SK-N-SH (cell line): ENCODE measurements at regions not wholly inside any gene's neighbourhood (a gene's known extent, or its start where the extent isn't known, plus 50 kb on each side); places are given as distances from the start of the nearest gene placed in this dataset.

Source experiments
- CTCF ChIA-PET: fragments of 300-600, 350-600 bp; formaldehyde crosslinking; extraction: SDS; loops from one replicate; lab custom pipeline; 2021; lab: Yijun Ruan, JAX
- POLR2A ChIA-PET: fragments of 350-600 bp; sonication (Branson Sonifier 250); formaldehyde crosslinking; extraction: SDS; loops from one replicate; lab custom pipeline; 2020; ENCODE audit warnings: antibody characterized with exemption, inconsistent platforms; lab: Yijun Ruan, JAX
- DNase-seq: peaks from one replicate; pipeline ENCODE4 v3.0.0; 2012
- H2AFZ ChIP-seq: fragments of 200-600 bp; sonication (generic); 2 replicates; pipeline ENCODE4 v1.8.1; 2016; ENCODE audit warnings: antibody characterized with exemption, mild to moderate bottlenecking, low read depth
- H3F3A ChIP-seq: fragments of 200-600 bp; sonication (generic); replicated peaks from 2 replicates; pipeline ENCODE3; 2016; ENCODE audit warnings: antibody characterized with exemption, mild to moderate bottlenecking; ENCODE audit not compliant: insufficient read depth
- H3K27ac ChIP-seq, 2 experiments: fragments of 200-500 bp in 1 of 2; fragments of 200-600 bp in 1 of 2; sonication (Bioruptor generic) in 1 of 2; sonication (generic), shearing (Covaris generic) in 1 of 2; 2 replicates each; pipeline versions ENCODE4 v1.5.1 to v1.6.1; 2014 to 2016; ENCODE audit warnings: low read depth in 2 of 2, inconsistent platforms in 1 of 2, low read length in 1 of 2, mild to moderate bottlenecking in 1 of 2, mixed read lengths in 1 of 2
- H3K27me3 ChIP-seq: fragments of 200-600 bp; sonication (generic), shearing (Covaris generic); 2 replicates; pipeline ENCODE4 v1.6.1; 2016; ENCODE audit warnings: mixed run types; ENCODE audit not compliant: insufficient read depth
- H3K36me3 ChIP-seq, 2 experiments: fragments of 200-500 bp in 1 of 2; fragments of 200-600 bp in 1 of 2; sonication (Bioruptor generic) in 1 of 2; sonication (generic) in 1 of 2; replicated peaks in 1 of 2; 2 replicates each; pipeline versions ENCODE3 to v1.5.1; 2014 to 2016; ENCODE audit warnings: low read length in 1 of 2, mild to moderate bottlenecking in 1 of 2; ENCODE audit not compliant: insufficient read depth in 2 of 2, control insufficient read depth in 1 of 2
- H3K4me1 ChIP-seq, 2 experiments: fragments of 200-500 bp in 1 of 2; fragments of 200-600 bp in 1 of 2; sonication (Bioruptor generic) in 1 of 2; sonication (generic), shearing (Covaris generic) in 1 of 2; 2 replicates each; pipeline versions ENCODE4 v1.5.1 to v1.6.1; 2014 to 2016; ENCODE audit warnings: low read depth in 1 of 2, low read length in 1 of 2, mixed run types in 1 of 2; ENCODE audit not compliant: insufficient read depth in 2 of 2, control insufficient read depth in 1 of 2
- H3K4me2 ChIP-seq: fragments of 200-600 bp; sonication (generic), shearing (Covaris generic); 2 replicates; pipeline ENCODE4 v1.6.1; 2017; ENCODE audit warnings: mixed run types
- H3K4me3 ChIP-seq, 2 experiments: fragments of 200-500 bp in 1 of 2; fragments of 200-600 bp in 1 of 2; sonication (Bioruptor generic) in 1 of 2; sonication (generic), shearing (Covaris generic) in 1 of 2; 2 replicates each; pipeline versions ENCODE4 v1.5.1 to v1.8.1; 2014 to 2016; ENCODE audit warnings: low read depth in 2 of 2, inconsistent platforms in 1 of 2, low read length in 1 of 2, mild to moderate bottlenecking in 1 of 2, mixed read lengths in 1 of 2, moderate library complexity in 1 of 2
- H3K79me2 ChIP-seq: fragments of 200-600 bp; sonication (generic); 2 replicates; pipeline ENCODE4 v1.8.1; 2017; ENCODE audit warnings: mild to moderate bottlenecking; ENCODE audit not compliant: insufficient read depth
- H3K9ac ChIP-seq: fragments of 200-600 bp; sonication (generic); 2 replicates; pipeline ENCODE4 v1.6.1; 2017; ENCODE audit warnings: mixed run types
- H3K9me2 ChIP-seq: fragments of 200-600 bp; sonication (generic); 2 replicates; pipeline ENCODE4 v1.6.1; 2017; ENCODE audit warnings: mixed run types
- H3K9me3 ChIP-seq: fragments of 200-600 bp; sonication (generic); 2 replicates; pipeline ENCODE4 v1.6.1; 2017; ENCODE audit warnings: mixed run types, mild to moderate bottlenecking, moderate library complexity
- H4K20me1 ChIP-seq: fragments of 200-600 bp; sonication (generic); 2 replicates; pipeline ENCODE4 v1.6.1; 2017; ENCODE audit warnings: mild to moderate bottlenecking, mixed run types; ENCODE audit not compliant: insufficient read depth
- ELF1 ChIP-seq: IDR thresholded peaks from 2 replicates; pipeline ENCODE4 v1.4.0; 2012
- FOSL2 ChIP-seq: IDR thresholded peaks from 2 replicates; pipeline ENCODE4 v1.4.0; 2012; ENCODE audit warnings: low read depth, mild to moderate bottlenecking, moderate library complexity, borderline replicate concordance
- GATA2 ChIP-seq: sonication (generic); formaldehyde crosslinking; IDR thresholded peaks from 2 replicates; pipeline ENCODE4 v1.5.0; 2020; ENCODE audit warnings: mild to moderate bottlenecking, missing genetic modification reagents
- MXI1 ChIP-seq: IDR thresholded peaks from 2 replicates; pipeline ENCODE4 v1.6.1; 2012; ENCODE audit warnings: mild to moderate bottlenecking, low read depth, low read length, improper control_type of control experiment
- NRF1 ChIP-seq: IDR thresholded peaks from 2 replicates; pipeline ENCODE4 v1.6.1; 2012; ENCODE audit warnings: low read depth, mild to moderate bottlenecking, low read length
- POLR2AphosphoS5 ChIP-seq: IDR thresholded peaks from 2 replicates; pipeline ENCODE4 v1.6.1; 2012; ENCODE audit warnings: low read depth, low read length
- TAF1 ChIP-seq: IDR thresholded peaks from 2 replicates; pipeline ENCODE4 v1.6.1; 2012; ENCODE audit warnings: low read depth, mild to moderate bottlenecking, low read length, moderate library complexity, borderline replicate concordance
- TCF12 ChIP-seq: IDR thresholded peaks from 2 replicates; pipeline ENCODE4 v1.4.0; 2012
- YY1 ChIP-seq: IDR thresholded peaks from 2 replicates; pipeline ENCODE4 v1.4.0; 2012; ENCODE audit warnings: low read depth, mild to moderate bottlenecking
- WGBS: methylation state at CpG from one replicate; pipeline ENCODE4 v1.1.6; 2017; ENCODE audit warnings: low lambda C conversion rate; 5-methylcytosine and 5-hydroxymethylcytosine counted together
- TF ChIP-seq, protein P1 (sequence below): fragments of 150-350 bp; IDR thresholded peaks from 2 replicates; pipeline ENCODE4 v1.6.1; 2017; ENCODE audit warnings: antibody characterized with exemption, low read length, low read depth, borderline replicate concordance
- TF ChIP-seq, protein P2 (sequence below): IDR thresholded peaks from 2 replicates; pipeline ENCODE4 v1.4.0; 2012; ENCODE audit warnings: low read depth
- TF ChIP-seq, protein P3 (sequence below): IDR thresholded peaks from 2 replicates; pipeline ENCODE4; 2012
- TF ChIP-seq, protein P4 (sequence below): IDR thresholded peaks from 2 replicates; pipeline ENCODE4 v1.4.0; 2012; ENCODE audit warnings: low read depth, borderline replicate concordance

DNA sequence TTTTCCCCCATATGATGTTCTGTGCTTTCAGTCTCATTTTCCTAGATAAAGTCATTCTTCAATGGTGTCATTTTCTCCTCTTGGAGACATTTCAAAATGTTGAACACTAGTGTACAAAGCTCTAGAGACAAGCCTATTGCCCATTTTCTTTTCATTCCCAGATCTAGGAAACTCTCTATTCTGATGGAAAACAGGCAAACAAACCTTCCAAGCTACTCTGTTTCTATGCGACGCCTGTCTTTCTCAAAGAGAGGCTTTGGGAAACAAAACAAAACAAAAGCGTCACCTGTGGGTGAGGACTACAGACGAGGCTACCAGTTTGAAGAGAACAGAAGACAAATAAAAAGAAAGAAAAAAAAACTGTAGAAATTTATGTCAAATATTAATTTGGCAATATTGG lies 311.0 kb downstream of the CBLN2 start:
- ChIA-PET CTCF (interaction anchor here (1.1 to 1.6 kb wide), 2 partner anchors 10 to 19 kb away, joined by 3 to 4 read pairs; no protein-coding TSS in a partner anchor), POLR2A (no interaction called here)
- WGBS = 75% methylated on average over 4 of the region's 4 CpGs
- Histone ChIP-seq H2AFZ (no peak overlapping the region), H3K4me3 (no peak overlapping the region), H4K20me1 (no peaks in the 10 kb centered on the region), H3K9me3 (no peaks in the 10 kb centered on the region), H3K27me3 (no peaks in the 10 kb centered on the region), H3K36me3 (no peaks in the 10 kb centered on the region), H3K4me1 (peaks cover 0 to 3% of the 10 kb centered on the region in 2 experiments; a peak in 1 of 4 replicates), H3K27ac (no peak overlapping the region), H3F3A (no peaks in the 10 kb centered on the region), H3K9ac (no peak overlapping the region), H3K4me2 (no peak overlapping the region), H3K79me2 (no peaks in the 10 kb centered on the region), H3K9me2 (no peaks in the 10 kb centered on the region)
- no peak for DNase-seq
- TF ChIP-seq YY1 (no peak), TAF1 (no peak)

DNA sequence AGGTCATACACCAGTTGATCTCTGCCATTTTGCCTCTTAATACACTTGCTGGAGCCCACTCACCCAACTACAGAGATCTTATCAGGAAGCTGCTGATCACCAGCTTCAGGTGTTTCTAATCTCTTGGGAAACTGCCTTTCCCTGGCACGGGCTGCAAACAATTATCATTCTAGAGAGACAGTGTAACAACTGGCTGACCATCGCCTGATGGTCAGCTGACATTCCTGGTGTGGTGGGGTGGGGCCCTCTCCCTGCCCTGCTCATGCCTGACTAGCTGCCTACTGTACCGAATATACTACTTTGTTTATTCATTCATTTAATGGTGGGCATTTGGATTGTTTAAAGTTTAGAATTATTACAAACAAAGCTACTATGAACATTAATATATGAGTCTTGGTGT lies 311.5 kb downstream of the CBLN2 start:
- POLR2A ChIA-PET = no interaction called here
- CTCF ChIA-PET = interaction anchor here (1.1 to 1.6 kb wide), 2 partner anchors 11 to 19 kb away, joined by 3 to 4 read pairs; no protein-coding TSS in a partner anchor

More for the DNA sequence above, 311.5 kb downstream of the CBLN2 start:
- no peak overlapping the region for H3K27ac ChIP-seq
- no peaks in the 10 kb centered on the region for H3K27me3 ChIP-seq
- no peak overlapping the region for H2AFZ ChIP-seq
- no peaks in the 10 kb centered on the region for H3K36me3 ChIP-seq
- H3K9me3 ChIP-seq = no peaks in the 10 kb centered on the region
- no peaks in the 10 kb centered on the region for H3K79me2 ChIP-seq
- 57% methylated on average over 3 of the region's 3 CpGs for WGBS
- no peak for DNase-seq
- H3K4me1 ChIP-seq = peaks cover 0 to 3% of the 10 kb centered on the region in 2 experiments; a peak in 1 of 4 replicates
- H3K4me2 ChIP-seq = no peak overlapping the region
- H4K20me1 ChIP-seq = no peaks in the 10 kb centered on the region
- H3K9ac ChIP-seq = no peak overlapping the region
- TF ChIP-seq, protein P1, sequence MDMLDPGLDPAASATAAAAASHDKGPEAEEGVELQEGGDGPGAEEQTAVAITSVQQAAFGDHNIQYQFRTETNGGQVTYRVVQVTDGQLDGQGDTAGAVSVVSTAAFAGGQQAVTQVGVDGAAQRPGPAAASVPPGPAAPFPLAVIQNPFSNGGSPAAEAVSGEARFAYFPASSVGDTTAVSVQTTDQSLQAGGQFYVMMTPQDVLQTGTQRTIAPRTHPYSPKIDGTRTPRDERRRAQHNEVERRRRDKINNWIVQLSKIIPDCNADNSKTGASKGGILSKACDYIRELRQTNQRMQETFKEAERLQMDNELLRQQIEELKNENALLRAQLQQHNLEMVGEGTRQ = no peak
- TF ChIP-seq, protein P2, sequence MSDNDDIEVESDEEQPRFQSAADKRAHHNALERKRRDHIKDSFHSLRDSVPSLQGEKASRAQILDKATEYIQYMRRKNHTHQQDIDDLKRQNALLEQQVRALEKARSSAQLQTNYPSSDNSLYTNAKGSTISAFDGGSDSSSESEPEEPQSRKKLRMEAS = no peak
- TF ChIP-seq TAF1 (no peak), TCF12 (no peak), ELF1 (no peak), FOSL2 (no peak), NRF1 (no peak), POLR2AphosphoS5 (no peak), GATA2 (CRISPR knock-in tag) (no peak), MXI1 (no peak)
- TF ChIP-seq, protein P3, sequence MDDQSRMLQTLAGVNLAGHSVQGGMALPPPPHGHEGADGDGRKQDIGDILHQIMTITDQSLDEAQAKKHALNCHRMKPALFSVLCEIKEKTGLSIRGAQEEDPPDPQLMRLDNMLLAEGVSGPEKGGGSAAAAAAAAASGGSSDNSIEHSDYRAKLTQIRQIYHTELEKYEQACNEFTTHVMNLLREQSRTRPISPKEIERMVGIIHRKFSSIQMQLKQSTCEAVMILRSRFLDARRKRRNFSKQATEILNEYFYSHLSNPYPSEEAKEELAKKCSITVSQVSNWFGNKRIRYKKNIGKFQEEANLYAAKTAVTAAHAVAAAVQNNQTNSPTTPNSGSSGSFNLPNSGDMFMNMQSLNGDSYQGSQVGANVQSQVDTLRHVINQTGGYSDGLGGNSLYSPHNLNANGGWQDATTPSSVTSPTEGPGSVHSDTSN = no peak
- TF ChIP-seq, protein P4, sequence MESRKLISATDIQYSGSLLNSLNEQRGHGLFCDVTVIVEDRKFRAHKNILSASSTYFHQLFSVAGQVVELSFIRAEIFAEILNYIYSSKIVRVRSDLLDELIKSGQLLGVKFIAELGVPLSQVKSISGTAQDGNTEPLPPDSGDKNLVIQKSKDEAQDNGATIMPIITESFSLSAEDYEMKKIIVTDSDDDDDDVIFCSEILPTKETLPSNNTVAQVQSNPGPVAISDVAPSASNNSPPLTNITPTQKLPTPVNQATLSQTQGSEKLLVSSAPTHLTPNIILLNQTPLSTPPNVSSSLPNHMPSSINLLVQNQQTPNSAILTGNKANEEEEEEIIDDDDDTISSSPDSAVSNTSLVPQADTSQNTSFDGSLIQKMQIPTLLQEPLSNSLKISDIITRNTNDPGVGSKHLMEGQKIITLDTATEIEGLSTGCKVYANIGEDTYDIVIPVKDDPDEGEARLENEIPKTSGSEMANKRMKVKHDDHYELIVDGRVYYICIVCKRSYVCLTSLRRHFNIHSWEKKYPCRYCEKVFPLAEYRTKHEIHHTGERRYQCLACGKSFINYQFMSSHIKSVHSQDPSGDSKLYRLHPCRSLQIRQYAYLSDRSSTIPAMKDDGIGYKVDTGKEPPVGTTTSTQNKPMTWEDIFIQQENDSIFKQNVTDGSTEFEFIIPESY = no peak
- no peaks in the 10 kb centered on the region for H3K9me2 ChIP-seq
- no peaks in the 10 kb centered on the region for H3F3A ChIP-seq
- no peak overlapping the region for H3K4me3 ChIP-seq
